LNCAP (cell line): ENCODE measurements at regions not wholly inside any gene's neighbourhood (a gene's known extent, or its start where the extent isn't known, plus 50 kb on each side); places are given as distances from the start of the nearest gene placed in this dataset.

Experiments
- CTCF ChIP-seq: fragments of 450-650 bp; IDR thresholded peaks from 2 replicates; pipeline ENCODE4 v1.5.1; 2017; ENCODE audit warnings: mild to moderate bottlenecking

DNA sequence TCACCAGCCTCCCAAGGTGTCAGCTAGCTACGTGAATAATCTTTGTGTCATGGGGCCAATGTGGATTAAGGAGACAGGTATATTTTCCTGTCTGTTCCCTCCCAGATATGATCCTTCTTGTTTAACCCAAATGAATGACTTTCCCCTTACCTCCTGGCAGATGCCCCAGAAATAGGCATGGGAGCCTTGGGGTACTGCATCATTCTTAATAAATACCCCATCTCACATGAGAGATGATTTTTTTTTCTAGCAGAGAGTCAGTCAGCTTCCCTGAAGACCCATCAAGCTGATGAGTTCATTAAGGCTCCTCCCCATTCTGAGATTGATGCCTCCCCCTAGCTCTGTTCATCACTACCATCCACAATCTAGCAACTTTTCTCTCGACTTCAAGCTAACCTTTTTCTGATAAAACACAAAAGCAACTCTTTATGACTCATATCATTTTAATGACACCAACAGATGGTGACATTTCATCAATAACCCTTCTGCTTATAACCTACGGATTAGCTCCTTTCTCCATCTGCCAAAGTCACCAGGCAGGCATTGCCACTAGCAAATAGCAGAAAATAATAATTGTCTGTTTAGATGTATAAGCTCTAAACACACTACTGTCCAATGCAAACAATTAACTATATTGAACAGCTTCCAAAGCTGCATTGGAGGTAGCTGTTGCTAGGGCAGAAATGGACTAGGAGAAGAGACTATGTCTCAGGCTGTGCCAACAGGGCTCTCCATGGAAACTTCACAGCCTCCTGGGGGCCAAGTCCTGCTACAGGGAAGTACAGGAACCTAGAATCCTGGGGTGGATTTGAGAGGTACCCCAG lies 143.7 kb downstream of the ACER2 start:
- TF ChIP-seq CTCF: no peak

- peak; percentile 22; the same call in 1 of the 2 replicates for TF ChIP-seq CTCF
Measured at GRCh38 chr9:19551124-19551929, 142.5 kb downstream of the ACER2 start.

DNA sequence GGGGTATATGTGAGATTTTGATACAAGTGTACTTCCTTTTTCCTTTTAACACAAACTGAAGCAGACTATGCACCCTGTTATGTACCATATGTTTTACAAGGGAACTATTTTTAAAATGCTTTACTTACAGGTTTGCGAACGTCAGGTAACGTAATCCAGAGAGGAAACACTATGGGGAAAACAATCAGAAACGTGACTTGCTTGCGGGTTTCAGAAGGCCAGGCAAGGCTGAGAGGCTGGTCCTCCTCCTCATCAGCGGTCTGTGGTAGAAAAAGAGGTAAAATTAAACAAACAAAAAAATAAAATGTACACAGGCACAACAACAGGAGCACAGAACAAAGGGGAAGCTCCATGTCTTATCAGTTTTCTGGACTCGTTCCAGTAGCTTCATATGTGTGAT lies 141.2 kb downstream of the ACER2 start:
- TF ChIP-seq CTCF: no peak

- no peak for TF ChIP-seq CTCF
Measured at GRCh38 chr9:19533373-19533772, 124.6 kb downstream of the ACER2 start.

- no peak for TF ChIP-seq CTCF
Measured at GRCh38 chr9:19527663-19528062, 118.9 kb downstream of the ACER2 start.

- TF ChIP-seq CTCF: no peak
Measured at GRCh38 chr9:19522558-19522957, 113.7 kb downstream of the ACER2 start.

DNA sequence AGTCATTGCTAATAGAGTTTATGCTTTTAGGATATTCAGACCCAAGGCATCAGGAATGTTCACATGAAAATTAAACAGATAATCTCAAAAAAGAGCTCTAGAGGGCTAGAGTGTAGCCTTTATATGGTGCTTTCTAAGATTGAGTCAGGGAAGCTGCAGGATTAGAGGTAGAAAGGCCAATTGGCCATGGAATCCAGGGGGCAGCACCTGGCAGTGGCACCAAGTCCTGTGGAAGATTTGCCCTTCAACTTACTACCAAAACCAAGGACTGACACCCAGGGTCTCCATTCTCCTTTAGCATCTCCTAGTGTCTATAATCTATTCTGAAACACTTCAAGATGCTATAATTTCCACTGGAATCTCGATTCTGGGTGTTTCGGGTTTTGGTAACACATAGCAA lies 112.4 kb downstream of the ACER2 start:
- no peak for TF ChIP-seq CTCF
